RWPE2 (cell line): ENCODE measurements at regions not wholly inside any gene's neighbourhood (a gene's known extent, or its start where the extent isn't known, plus 50 kb on each side); places are given as distances from the start of the nearest gene placed in this dataset.
"Not testable (repeated sequence)": the region's sequence is repeated elsewhere in the genome, so short reads cannot be mapped to it uniquely, and the experiment has no call there.

Experiments
- ATAC-seq: fragments of 200-7000 bp; cut with Tn5 transposase; 3 replicates; pipeline ENCODE4 v1.9.1; 2021; ENCODE audit warnings: low read depth
- DNase-seq: peaks from one replicate; pipeline ENCODE4 v3.0.0-alpha.2; 2020; ENCODE audit warnings: low spot score
- H3K27ac ChIP-seq: fragments of 450-650 bp; 2 replicates; pipeline ENCODE4 v1.5.1; 2017; ENCODE audit warnings: mild to moderate bottlenecking; ENCODE audit not compliant: poor library complexity, severe bottlenecking
- H3K27me3 ChIP-seq: fragments of 250-450 bp; sonication (Bioruptor Pico); 2 replicates; pipeline ENCODE4 v1.5.1; 2021; ENCODE audit warnings: mild to moderate bottlenecking, moderate library complexity; ENCODE audit not compliant: insufficient read depth, poor library complexity, severe bottlenecking
- H3K36me3 ChIP-seq: fragments of 250-450 bp; sonication (Bioruptor Pico); 2 replicates; pipeline ENCODE4 v1.5.1; 2020; ENCODE audit warnings: low read depth, mild to moderate bottlenecking, moderate library complexity
- H3K4me1 ChIP-seq: fragments of 250-450 bp; sonication (Bioruptor Pico); 2 replicates; pipeline ENCODE4 v1.5.1; 2021; ENCODE audit warnings: mild to moderate bottlenecking, moderate library complexity; ENCODE audit not compliant: insufficient read depth, poor library complexity, severe bottlenecking
- H3K4me3 ChIP-seq: fragments of 250-450 bp; sonication (Bioruptor Pico); 2 replicates; pipeline ENCODE4 v1.5.1; 2021; ENCODE audit warnings: mild to moderate bottlenecking, moderate library complexity; ENCODE audit not compliant: severe bottlenecking
- H3K9me3 ChIP-seq: fragments of 250-450 bp; sonication (Bioruptor Pico); 2 replicates; pipeline ENCODE4 v1.5.1; 2021; ENCODE audit warnings: mild to moderate bottlenecking, moderate library complexity; ENCODE audit not compliant: severe bottlenecking
- CTCF ChIP-seq: fragments of 450-650 bp; IDR thresholded peaks from one replicate; pipeline ENCODE4 v1.5.1; 2017; ENCODE audit warnings: mild to moderate bottlenecking, moderate library complexity; ENCODE audit not compliant: poor library complexity, severe bottlenecking

- Histone ChIP-seq H3K27ac (no peak overlapping the region), H3K4me1 (no peaks in the 10 kb centered on the region), H3K36me3 (no peaks in the 10 kb centered on the region), H3K9me3 (no peaks in the 10 kb centered on the region), H3K4me3 (no peak overlapping the region), H3K27me3 (no peaks in the 10 kb centered on the region)
- ATAC-seq (no peak), DNase-seq (no peak)
- no peak for TF ChIP-seq CTCF
Observed at GRCh38 chr1:244768186-244768585, 67.3 kb upstream of the COX20 start.

- Histone ChIP-seq H3K4me3 (no peak overlapping the region), H3K4me1 (no peaks in the 10 kb centered on the region), H3K36me3 (no peaks in the 10 kb centered on the region), H3K27me3 (no peaks in the 10 kb centered on the region), H3K27ac (no peak overlapping the region), H3K9me3 (no peaks in the 10 kb centered on the region)
- ATAC-seq, result no peak
- no peak for TF ChIP-seq CTCF
- DNase-seq, result no peak
Observed at GRCh38 chr1:244768804-244769203, 66.7 kb upstream of the COX20 start.

GRCh38 chr1:244770556-244770955, 64.9 kb upstream of the COX20 start:
- not testable (repeated sequence) for H3K27ac ChIP-seq, H3K36me3 ChIP-seq, H3K4me1 ChIP-seq, H3K9me3 ChIP-seq, ATAC-seq, DNase-seq, H3K4me3 ChIP-seq, H3K27me3 ChIP-seq

- H3K27me3 ChIP-seq, result no peaks in the 10 kb centered on the region
- DNase-seq (no peak), ATAC-seq (no peak)
- H3K27ac ChIP-seq, result no peak overlapping the region
- no peak overlapping the region for H3K4me3 ChIP-seq
- H3K36me3 ChIP-seq, result no peaks in the 10 kb centered on the region
- H3K9me3 ChIP-seq, result no peaks in the 10 kb centered on the region
- H3K4me1 ChIP-seq, result peaks cover 6% of the 10 kb centered on the region
- TF ChIP-seq CTCF, result no peak
Observed at GRCh38 chr1:244773513-244773912, 61.9 kb upstream of the COX20 start.

- ATAC-seq, H3K36me3 ChIP-seq, H3K9me3 ChIP-seq, H3K4me1 ChIP-seq, H3K27me3 ChIP-seq, DNase-seq, H3K4me3 ChIP-seq, H3K27ac ChIP-seq: not testable (repeated sequence)
Observed at GRCh38 chr1:244776783-244777182, 58.7 kb upstream of the COX20 start.

GRCh38 chr1:244778344-244778743, 57.1 kb upstream of the COX20 start:
- no peaks in the 10 kb centered on the region for H3K27me3 ChIP-seq
- H3K4me3 ChIP-seq, result no peak overlapping the region
- H3K36me3 ChIP-seq, result no peaks in the 10 kb centered on the region
- no peak for TF ChIP-seq CTCF
- DNase-seq (no peak), ATAC-seq (peak; percentile 94)
- peak overlapping the region; percentile 23 for H3K27ac ChIP-seq
- no peaks in the 10 kb centered on the region for H3K9me3 ChIP-seq
- peaks cover 9% of the 10 kb centered on the region for H3K4me1 ChIP-seq
